WTC11 (cell line): ENCODE measurements at regions not wholly inside any gene's neighbourhood (a gene's known extent, or its start where the extent isn't known, plus 50 kb on each side); places are given as distances from the start of the nearest gene placed in this dataset.

Source experiments
- CREB1 ChIP-seq: sonication (generic); formaldehyde crosslinking; IDR thresholded peaks from 2 replicates; pipeline ENCODE4 v1.8.0; 2023; ENCODE audit warnings: mild to moderate bottlenecking, missing genetic modification reagents
- E2F4 ChIP-seq: sonication (generic); formaldehyde crosslinking; IDR thresholded peaks from 2 replicates; pipeline ENCODE4 v1.8.1; 2022; ENCODE audit warnings: low read depth, mild to moderate bottlenecking, moderate library complexity, missing genetic modification reagents, borderline replicate concordance
- MAX ChIP-seq: sonication (generic); formaldehyde crosslinking; IDR thresholded peaks from 2 replicates; pipeline ENCODE4 v1.8.0; 2022; ENCODE audit warnings: mild to moderate bottlenecking, missing genetic modification reagents
- MYBL2 ChIP-seq: sonication (generic); formaldehyde crosslinking; IDR thresholded peaks from 2 replicates; pipeline ENCODE4 v1.8.1; 2023; ENCODE audit warnings: mild to moderate bottlenecking, moderate library complexity, missing genetic modification reagents
- TCF7 ChIP-seq: sonication (generic); formaldehyde crosslinking; IDR thresholded peaks from 2 replicates; pipeline ENCODE4 v1.8.0; 2022; ENCODE audit warnings: mild to moderate bottlenecking, low read depth, missing genetic modification reagents, moderate library complexity
- TEAD1 ChIP-seq: sonication (generic); formaldehyde crosslinking; IDR thresholded peaks from 2 replicates; pipeline ENCODE4 v1.8.0; 2022; ENCODE audit warnings: mild to moderate bottlenecking, missing genetic modification reagents
- TEAD4 ChIP-seq: sonication (generic); formaldehyde crosslinking; IDR thresholded peaks from 2 replicates; pipeline ENCODE4 v1.8.0; 2022; ENCODE audit warnings: mild to moderate bottlenecking, missing genetic modification reagents
- ZNF416 ChIP-seq: fragments of 250-450 bp; sonication (Bioruptor Pico); IDR thresholded peaks from 2 replicates; pipeline ENCODE4 v1.9.0; 2021; ENCODE audit warnings: mild to moderate bottlenecking, inconsistent platforms
- TF ChIP-seq, protein P1 (sequence below): sonication (generic); formaldehyde crosslinking; IDR thresholded peaks from 2 replicates; pipeline ENCODE4 v1.8.1; 2023; ENCODE audit warnings: mild to moderate bottlenecking, missing genetic modification reagents, moderate library complexity
- TF ChIP-seq, protein P2 (sequence below): fragments of 250-450 bp; sonication (Bioruptor Pico); IDR thresholded peaks from 2 replicates; pipeline ENCODE4 v2.1.2; 2022; ENCODE audit warnings: mild to moderate bottlenecking, moderate library complexity
- TF ChIP-seq, protein P3 (sequence below): fragments of 200-600 bp; IDR thresholded peaks from 2 replicates; pipeline ENCODE4 v1.8.0; 2022; ENCODE audit warnings: antibody characterized with exemption
- TF ChIP-seq, protein P4 (sequence below): sonication (generic); formaldehyde crosslinking; IDR thresholded peaks from 2 replicates; pipeline ENCODE4 v1.8.1; 2023; ENCODE audit warnings: mild to moderate bottlenecking, missing genetic modification reagents, moderate library complexity
- TF ChIP-seq, protein P5 (sequence below): sonication (generic); formaldehyde crosslinking; IDR thresholded peaks from 2 replicates; pipeline ENCODE4 v1.8.0; 2022; ENCODE audit warnings: mild to moderate bottlenecking, missing genetic modification reagents

- no peak for TF ChIP-seq TEAD1 (CRISPR knock-in tag)
- no peak for TF ChIP-seq TCF7
- no peak for TF ChIP-seq TEAD4 (CRISPR knock-in tag)
- TF ChIP-seq, protein P1, sequence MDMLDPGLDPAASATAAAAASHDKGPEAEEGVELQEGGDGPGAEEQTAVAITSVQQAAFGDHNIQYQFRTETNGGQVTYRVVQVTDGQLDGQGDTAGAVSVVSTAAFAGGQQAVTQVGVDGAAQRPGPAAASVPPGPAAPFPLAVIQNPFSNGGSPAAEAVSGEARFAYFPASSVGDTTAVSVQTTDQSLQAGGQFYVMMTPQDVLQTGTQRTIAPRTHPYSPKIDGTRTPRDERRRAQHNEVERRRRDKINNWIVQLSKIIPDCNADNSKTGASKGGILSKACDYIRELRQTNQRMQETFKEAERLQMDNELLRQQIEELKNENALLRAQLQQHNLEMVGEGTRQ (CRISPR knock-in tag), result no peak
- TF ChIP-seq, protein P2, sequence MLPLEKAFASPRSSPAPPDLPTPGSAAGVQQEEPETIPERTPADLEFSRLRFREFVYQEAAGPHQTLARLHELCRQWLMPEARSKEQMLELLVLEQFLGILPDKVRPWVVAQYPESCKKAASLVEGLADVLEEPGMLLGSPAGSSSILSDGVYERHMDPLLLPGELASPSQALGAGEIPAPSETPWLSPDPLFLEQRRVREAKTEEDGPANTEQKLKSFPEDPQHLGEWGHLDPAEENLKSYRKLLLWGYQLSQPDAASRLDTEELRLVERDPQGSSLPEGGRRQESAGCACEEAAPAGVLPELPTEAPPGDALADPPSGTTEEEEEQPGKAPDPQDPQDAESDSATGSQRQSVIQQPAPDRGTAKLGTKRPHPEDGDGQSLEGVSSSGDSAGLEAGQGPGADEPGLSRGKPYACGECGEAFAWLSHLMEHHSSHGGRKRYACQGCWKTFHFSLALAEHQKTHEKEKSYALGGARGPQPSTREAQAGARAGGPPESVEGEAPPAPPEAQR, result no peak
- TF ChIP-seq, protein P3, sequence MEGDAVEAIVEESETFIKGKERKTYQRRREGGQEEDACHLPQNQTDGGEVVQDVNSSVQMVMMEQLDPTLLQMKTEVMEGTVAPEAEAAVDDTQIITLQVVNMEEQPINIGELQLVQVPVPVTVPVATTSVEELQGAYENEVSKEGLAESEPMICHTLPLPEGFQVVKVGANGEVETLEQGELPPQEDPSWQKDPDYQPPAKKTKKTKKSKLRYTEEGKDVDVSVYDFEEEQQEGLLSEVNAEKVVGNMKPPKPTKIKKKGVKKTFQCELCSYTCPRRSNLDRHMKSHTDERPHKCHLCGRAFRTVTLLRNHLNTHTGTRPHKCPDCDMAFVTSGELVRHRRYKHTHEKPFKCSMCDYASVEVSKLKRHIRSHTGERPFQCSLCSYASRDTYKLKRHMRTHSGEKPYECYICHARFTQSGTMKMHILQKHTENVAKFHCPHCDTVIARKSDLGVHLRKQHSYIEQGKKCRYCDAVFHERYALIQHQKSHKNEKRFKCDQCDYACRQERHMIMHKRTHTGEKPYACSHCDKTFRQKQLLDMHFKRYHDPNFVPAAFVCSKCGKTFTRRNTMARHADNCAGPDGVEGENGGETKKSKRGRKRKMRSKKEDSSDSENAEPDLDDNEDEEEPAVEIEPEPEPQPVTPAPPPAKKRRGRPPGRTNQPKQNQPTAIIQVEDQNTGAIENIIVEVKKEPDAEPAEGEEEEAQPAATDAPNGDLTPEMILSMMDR, result no peak
- no peak for TF ChIP-seq ZNF416 (CRISPR knock-in tag)
- no peak for TF ChIP-seq MYBL2 (CRISPR knock-in tag)
- TF ChIP-seq MAX (CRISPR knock-in tag), result no peak
- TF ChIP-seq, protein P4, sequence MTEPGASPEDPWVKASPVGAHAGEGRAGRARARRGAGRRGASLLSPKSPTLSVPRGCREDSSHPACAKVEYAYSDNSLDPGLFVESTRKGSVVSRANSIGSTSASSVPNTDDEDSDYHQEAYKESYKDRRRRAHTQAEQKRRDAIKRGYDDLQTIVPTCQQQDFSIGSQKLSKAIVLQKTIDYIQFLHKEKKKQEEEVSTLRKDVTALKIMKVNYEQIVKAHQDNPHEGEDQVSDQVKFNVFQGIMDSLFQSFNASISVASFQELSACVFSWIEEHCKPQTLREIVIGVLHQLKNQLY (CRISPR knock-in tag), result no peak
- no peak for TF ChIP-seq CREB1 (CRISPR knock-in tag)
- TF ChIP-seq, protein P5, sequence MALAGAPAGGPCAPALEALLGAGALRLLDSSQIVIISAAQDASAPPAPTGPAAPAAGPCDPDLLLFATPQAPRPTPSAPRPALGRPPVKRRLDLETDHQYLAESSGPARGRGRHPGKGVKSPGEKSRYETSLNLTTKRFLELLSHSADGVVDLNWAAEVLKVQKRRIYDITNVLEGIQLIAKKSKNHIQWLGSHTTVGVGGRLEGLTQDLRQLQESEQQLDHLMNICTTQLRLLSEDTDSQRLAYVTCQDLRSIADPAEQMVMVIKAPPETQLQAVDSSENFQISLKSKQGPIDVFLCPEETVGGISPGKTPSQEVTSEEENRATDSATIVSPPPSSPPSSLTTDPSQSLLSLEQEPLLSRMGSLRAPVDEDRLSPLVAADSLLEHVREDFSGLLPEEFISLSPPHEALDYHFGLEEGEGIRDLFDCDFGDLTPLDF (CRISPR knock-in tag), result no peak
- no peak for TF ChIP-seq E2F4 (CRISPR knock-in tag)
These were observed 461.4 kb downstream of the SPATA31D1 start for GRCh38 chr9:82449986-82450385.
